GM18519 (cell line): ENCODE measurements at regions not wholly inside any gene's neighbourhood (a gene's known extent, or its start where the extent isn't known, plus 50 kb on each side); places are given as distances from the start of the nearest gene placed in this dataset.

Experiments
- ATAC-seq: cut with Tn5 transposase; IDR thresholded peaks from one replicate; pipeline ENCODE4 v1.9.1; 2021; ENCODE audit warnings: mild to moderate bottlenecking, moderate library complexity; ENCODE audit not compliant: unreplicated experiment, low FRiP score

- ATAC-seq, result no peak
Measured at GRCh38 chr2:37586663-37587317, 84.7 kb downstream of the CDC42EP3 start.

- no peak for ATAC-seq
Measured at GRCh38 chr2:37587817-37588216, 83.6 kb downstream of the CDC42EP3 start.

- ATAC-seq, result no peak
Measured at GRCh38 chr2:37588316-37588777, 83.1 kb downstream of the CDC42EP3 start.

- no peak for ATAC-seq
Measured at GRCh38 chr2:37589298-37589697, 82.1 kb downstream of the CDC42EP3 start.

DNA sequence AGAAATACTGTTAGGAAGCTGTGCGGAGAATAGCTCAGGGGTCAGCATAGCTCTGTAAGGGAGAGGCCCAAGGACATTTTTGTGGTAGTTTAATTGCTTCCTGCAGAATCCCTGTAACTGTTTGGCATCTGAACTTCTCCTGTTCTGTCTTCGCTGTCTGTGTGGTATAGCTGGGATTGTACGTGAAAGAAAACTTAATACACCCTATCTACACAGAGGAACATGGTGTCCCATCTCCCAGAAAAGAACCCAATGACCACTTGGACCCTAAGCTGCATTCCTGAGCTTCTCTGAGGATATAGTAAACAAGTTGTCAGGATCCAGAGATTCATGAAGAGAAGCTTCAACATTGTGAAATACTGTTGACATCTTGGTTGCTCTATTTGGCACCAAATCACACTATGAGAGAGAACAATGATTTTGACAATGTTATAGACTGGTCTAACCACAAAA is 81.3 kb downstream of the CDC42EP3 start:
- ATAC-seq, result no peak
